HEK293T (cell line): ENCODE measurements at regions not wholly inside any gene's neighbourhood (a gene's known extent, or its start where the extent isn't known, plus 50 kb on each side); places are given as distances from the start of the nearest gene placed in this dataset.

Source experiments
- CTBP1 ChIP-seq: fragments of 450-650 bp; IDR thresholded peaks from 2 replicates; pipeline ENCODE4 v1.6.1; 2016; ENCODE audit warnings: borderline replicate concordance
- LEF1 ChIP-seq: fragments of 450-650 bp; IDR thresholded peaks from 2 replicates; pipeline ENCODE4 v1.6.1; 2017; ENCODE audit warnings: mild to moderate bottlenecking, borderline replicate concordance

GRCh38 chr5:121019734-121020133, 555.6 kb downstream of the PRR16 start:
- no peak for TF ChIP-seq LEF1
- no peak for TF ChIP-seq CTBP1
